Hepatocyte (in vitro differentiated cells): ENCODE measurements at regions not wholly inside any gene's neighbourhood (a gene's known extent, or its start where the extent isn't known, plus 50 kb on each side); places are given as distances from the start of the nearest gene placed in this dataset.

Source experiments
- CTCF ChIP-seq: fragments of 200-600 bp; sonication (generic); IDR thresholded peaks from 2 replicates; pipeline ENCODE4 v1.5.1; 2016; ENCODE audit warnings: antibody characterized with exemption, mild to moderate bottlenecking; ENCODE audit not compliant: poor library complexity
- EZH2 ChIP-seq: fragments of 200-600 bp; sonication (generic); IDR thresholded peaks from 2 replicates; pipeline ENCODE4 v1.6.1; 2016; ENCODE audit warnings: antibody characterized with exemption, mild to moderate bottlenecking, borderline replicate concordance
- EZH2phosphoT487 ChIP-seq: fragments of 200-600 bp; sonication (generic); IDR thresholded peaks from one replicate; pipeline ENCODE4 v1.6.1; 2018; ENCODE audit warnings: antibody characterized with exemption, mild to moderate bottlenecking, low read depth, moderate library complexity; ENCODE audit not compliant: unreplicated experiment, severe bottlenecking

- TF ChIP-seq CTCF (no peak), EZH2 (no peak), EZH2phosphoT487 (no peak)
These were observed 361.1 kb upstream of the CHRM3 start for GRCh38 chr1:239025223-239025622.
